ENCODE measurements at regions not wholly inside any gene's neighbourhood (a gene's known extent, or its start where the extent isn't known, plus 50 kb on each side); places are given as distances from the start of the nearest gene placed in this dataset.

- Mint-ChIP-seq H3K27me3 (no peaks in the 10 kb centered on the region), H3K4me1 (no peaks in the 10 kb centered on the region), H3K4me3 (no peak overlapping the region), H3K27ac (no peak overlapping the region), H3K36me3 (no peaks in the 10 kb centered on the region), H3K9me3 (ENCODE audit: low read depth) (peaks cover 7% of the 10 kb centered on the region)
- ATAC-seq (no peak), DNase-seq (no peak)
- CTCF ChIA-PET: no interaction called here
Observed at GRCh38 chr16:64060631-64061030, 1061.2 kb downstream of the CDH11 start.

GRCh38 chr16:64058685-64059084 is 1063.2 kb downstream of the CDH11 start:
- Mint-ChIP-seq H3K27me3 (no peaks in the 10 kb centered on the region), H3K27ac (no peak overlapping the region), H3K36me3 (no peaks in the 10 kb centered on the region), H3K4me1 (no peaks in the 10 kb centered on the region), H3K4me3 (no peak overlapping the region), H3K9me3 (ENCODE audit: low read depth) (peaks cover 6% of the 10 kb centered on the region)
- ATAC-seq: no peak
- no peak for DNase-seq
- CTCF ChIA-PET: no interaction called here

- ATAC-seq: no peak
- no peaks in the 10 kb centered on the region for H3K4me1 Mint-ChIP-seq
- peaks cover 6% of the 10 kb centered on the region for H3K9me3 Mint-ChIP-seq (ENCODE audit: low read depth)
- no peak for DNase-seq
- no peaks in the 10 kb centered on the region for H3K27me3 Mint-ChIP-seq
- no peak overlapping the region for H3K4me3 Mint-ChIP-seq
- no peaks in the 10 kb centered on the region for H3K36me3 Mint-ChIP-seq
- H3K27ac Mint-ChIP-seq: no peak overlapping the region
- CTCF ChIA-PET: no interaction called here
Observed at GRCh38 chr16:64051824-64052223, 1070.0 kb downstream of the CDH11 start.

- H3K9me3 Mint-ChIP-seq (ENCODE audit: low read depth): peaks cover 17% of the 10 kb centered on the region
- no peak for DNase-seq
- no peaks in the 10 kb centered on the region for H3K36me3 Mint-ChIP-seq
- no peak for ATAC-seq
- no peaks in the 10 kb centered on the region for H3K27me3 Mint-ChIP-seq
- H3K4me3 Mint-ChIP-seq: no peak overlapping the region
- CTCF ChIA-PET: no interaction called here
- H3K4me1 Mint-ChIP-seq: no peaks in the 10 kb centered on the region
- H3K27ac Mint-ChIP-seq: no peak overlapping the region
Observed at GRCh38 chr16:64047878-64048277, 1074.0 kb downstream of the CDH11 start.

- Mint-ChIP-seq H3K4me1 (no peaks in the 10 kb centered on the region), H3K27me3 (no peaks in the 10 kb centered on the region), H3K36me3 (no peaks in the 10 kb centered on the region), H3K27ac (no peak overlapping the region), H3K9me3 (ENCODE audit: low read depth) (peaks cover 17% of the 10 kb centered on the region), H3K4me3 (no peak overlapping the region)
- DNase-seq: no peak
- CTCF ChIA-PET: no interaction called here
- no peak for ATAC-seq
Observed at GRCh38 chr16:64047207-64047606, 1074.7 kb downstream of the CDH11 start.

GRCh38 chr16:64035337-64035736 is 1086.5 kb downstream of the CDH11 start:
- CTCF ChIA-PET: no interaction called here
- no peak for DNase-seq
- Mint-ChIP-seq H3K4me1 (no peaks in the 10 kb centered on the region), H3K36me3 (no peaks in the 10 kb centered on the region), H3K9me3 (ENCODE audit: low read depth) (peaks cover 13% of the 10 kb centered on the region), H3K27ac (no peak overlapping the region), H3K4me3 (no peak overlapping the region), H3K27me3 (no peaks in the 10 kb centered on the region)
- no peak for ATAC-seq

- no peaks in the 10 kb centered on the region for H3K4me1 Mint-ChIP-seq
- CTCF ChIA-PET: no interaction called here
- no peaks in the 10 kb centered on the region for H3K27me3 Mint-ChIP-seq
- H3K4me3 Mint-ChIP-seq: no peak overlapping the region
- no peak for ATAC-seq
- DNase-seq: no peak
- no peak overlapping the region for H3K27ac Mint-ChIP-seq
- H3K36me3 Mint-ChIP-seq: no peaks in the 10 kb centered on the region
- H3K9me3 Mint-ChIP-seq (ENCODE audit: low read depth): peaks cover 12% of the 10 kb centered on the region
Observed at GRCh38 chr16:64019339-64019738, 1102.5 kb downstream of the CDH11 start.

- CTCF ChIA-PET: no interaction called here
- Mint-ChIP-seq H3K4me3 (no peak overlapping the region), H3K27ac (no peak overlapping the region), H3K9me3 (ENCODE audit: low read depth) (peaks cover 12% of the 10 kb centered on the region), H3K36me3 (no peaks in the 10 kb centered on the region), H3K27me3 (no peaks in the 10 kb centered on the region), H3K4me1 (no peaks in the 10 kb centered on the region)
- ATAC-seq: no peak
- DNase-seq: no peak
Observed at GRCh38 chr16:64017796-64018195, 1104.1 kb downstream of the CDH11 start.

GRCh38 chr16:64013856-64014255 is 1108.0 kb downstream of the CDH11 start:
- Mint-ChIP-seq H3K27ac (no peak overlapping the region), H3K4me1 (no peaks in the 10 kb centered on the region), H3K9me3 (ENCODE audit: low read depth) (peaks cover 14% of the 10 kb centered on the region), H3K4me3 (no peak overlapping the region), H3K36me3 (no peaks in the 10 kb centered on the region), H3K27me3 (no peaks in the 10 kb centered on the region)
- CTCF ChIA-PET: no interaction called here
- ATAC-seq: no peak
- no peak for DNase-seq

- no peaks in the 10 kb centered on the region for H3K27me3 Mint-ChIP-seq
- H3K4me1 Mint-ChIP-seq: no peaks in the 10 kb centered on the region
- peaks cover 14% of the 10 kb centered on the region for H3K9me3 Mint-ChIP-seq (ENCODE audit: low read depth)
- no peaks in the 10 kb centered on the region for H3K36me3 Mint-ChIP-seq
- no peak overlapping the region for H3K4me3 Mint-ChIP-seq
- CTCF ChIA-PET: no interaction called here
- ATAC-seq (no peak), DNase-seq (no peak)
- H3K27ac Mint-ChIP-seq: no peak overlapping the region
Observed at GRCh38 chr16:64012166-64012565, 1109.7 kb downstream of the CDH11 start.

GRCh38 chr16:64011650-64012049 is 1110.2 kb downstream of the CDH11 start:
- no peak overlapping the region for H3K4me3 Mint-ChIP-seq
- CTCF ChIA-PET: no interaction called here
- no peaks in the 10 kb centered on the region for H3K4me1 Mint-ChIP-seq
- ATAC-seq (no peak), DNase-seq (no peak)
- peaks cover 10% of the 10 kb centered on the region for H3K9me3 Mint-ChIP-seq (ENCODE audit: low read depth)
- no peaks in the 10 kb centered on the region for H3K36me3 Mint-ChIP-seq
- H3K27me3 Mint-ChIP-seq: no peaks in the 10 kb centered on the region
- no peak overlapping the region for H3K27ac Mint-ChIP-seq

GRCh38 chr16:64008131-64008530 is 1113.7 kb downstream of the CDH11 start:
- no peak overlapping the region for H3K4me3 Mint-ChIP-seq
- H3K4me1 Mint-ChIP-seq: no peaks in the 10 kb centered on the region
- ATAC-seq (no peak), DNase-seq (no peak)
- CTCF ChIA-PET: no interaction called here
- no peak overlapping the region for H3K27ac Mint-ChIP-seq
- peaks cover 16% of the 10 kb centered on the region for H3K9me3 Mint-ChIP-seq (ENCODE audit: low read depth)
- no peaks in the 10 kb centered on the region for H3K27me3 Mint-ChIP-seq
- no peaks in the 10 kb centered on the region for H3K36me3 Mint-ChIP-seq

GRCh38 chr16:64004116-64004515 is 1117.7 kb downstream of the CDH11 start:
- Mint-ChIP-seq H3K9me3 (ENCODE audit: low read depth) (peaks cover 15% of the 10 kb centered on the region), H3K27me3 (no peaks in the 10 kb centered on the region), H3K4me1 (no peaks in the 10 kb centered on the region), H3K36me3 (no peaks in the 10 kb centered on the region), H3K4me3 (no peak overlapping the region), H3K27ac (no peak overlapping the region)
- DNase-seq (no peak), ATAC-seq (no peak)
- CTCF ChIA-PET: no interaction called here

GRCh38 chr16:63995025-63995424 is 1126.8 kb downstream of the CDH11 start:
- DNase-seq: no peak
- Mint-ChIP-seq H3K36me3 (no peaks in the 10 kb centered on the region), H3K4me3 (no peak overlapping the region), H3K27me3 (no peaks in the 10 kb centered on the region), H3K4me1 (no peaks in the 10 kb centered on the region), H3K27ac (no peak overlapping the region), H3K9me3 (ENCODE audit: low read depth) (peaks cover 5% of the 10 kb centered on the region)
- ATAC-seq: no peak
- CTCF ChIA-PET: no interaction called here

- CTCF ChIA-PET: interaction anchor here (1.3 kb wide), 1 partner anchor 10 kb away, joined by 3 read pairs; no protein-coding TSS in a partner anchor
- H3K36me3 Mint-ChIP-seq: no peaks in the 10 kb centered on the region
- ATAC-seq (no peak), DNase-seq (no peak)
- H3K4me1 Mint-ChIP-seq: no peaks in the 10 kb centered on the region
- no peak overlapping the region for H3K27ac Mint-ChIP-seq
- H3K27me3 Mint-ChIP-seq: no peaks in the 10 kb centered on the region
- H3K4me3 Mint-ChIP-seq: no peak overlapping the region
- H3K9me3 Mint-ChIP-seq (ENCODE audit: low read depth): peaks cover 18% of the 10 kb centered on the region
Observed at GRCh38 chr16:63983401-63983800, 1138.5 kb downstream of the CDH11 start.
